Neutrophil (primary cell): ENCODE measurements at regions not wholly inside any gene's neighbourhood (a gene's known extent, or its start where the extent isn't known, plus 50 kb on each side); places are given as distances from the start of the nearest gene placed in this dataset.

Experiments used
- H3K27ac ChIP-seq: fragments of 200-600 bp; sonication (generic); 2 replicates; pipeline ENCODE4 v1.5.1; 2016; ENCODE audit warnings: mild to moderate bottlenecking, moderate library complexity
- H3K27me3 ChIP-seq: fragments of 200-600 bp; sonication (generic); 2 replicates; pipeline ENCODE4 v1.6.0; 2016; ENCODE audit warnings: mild to moderate bottlenecking
- H3K36me3 ChIP-seq: fragments of 200-600 bp; sonication (generic); 2 replicates; pipeline ENCODE4 v1.5.1; 2017
- H3K4me1 ChIP-seq, 2 experiments: fragments of 200-600 bp in 1 of 2; sonication (generic) in 1 of 2; 1 replicate in 1 of 2; 2 replicates in 1 of 2; pipeline versions ENCODE4 v1.5.1 to v1.6.1; 2013 to 2016; ENCODE audit warnings: low read depth in 1 of 2, low read length in 1 of 2, mild to moderate bottlenecking in 1 of 2, moderate library complexity in 1 of 2; ENCODE audit not compliant: control insufficient read depth in 1 of 2, insufficient read depth in 1 of 2
- H3K4me3 ChIP-seq, 2 experiments: fragments of 200-600 bp in 1 of 2; sonication (generic) in 1 of 2; 1 replicate in 1 of 2; 2 replicates in 1 of 2; pipeline ENCODE4 v1.5.1; 2013 to 2016; ENCODE audit warnings: low read depth in 1 of 2, low read length in 1 of 2, mild to moderate bottlenecking in 1 of 2, moderate library complexity in 1 of 2
- H3K9me3 ChIP-seq: fragments of 200-600 bp; sonication (generic); 2 replicates; pipeline ENCODE4 v1.5.1; 2016
- TF ChIP-seq, protein P1 (sequence below): fragments of 200-600 bp; sonication (generic); IDR thresholded peaks from 2 replicates; pipeline ENCODE4 v1.5.1; 2016; ENCODE audit warnings: antibody characterized with exemption

- TF ChIP-seq, protein P1, sequence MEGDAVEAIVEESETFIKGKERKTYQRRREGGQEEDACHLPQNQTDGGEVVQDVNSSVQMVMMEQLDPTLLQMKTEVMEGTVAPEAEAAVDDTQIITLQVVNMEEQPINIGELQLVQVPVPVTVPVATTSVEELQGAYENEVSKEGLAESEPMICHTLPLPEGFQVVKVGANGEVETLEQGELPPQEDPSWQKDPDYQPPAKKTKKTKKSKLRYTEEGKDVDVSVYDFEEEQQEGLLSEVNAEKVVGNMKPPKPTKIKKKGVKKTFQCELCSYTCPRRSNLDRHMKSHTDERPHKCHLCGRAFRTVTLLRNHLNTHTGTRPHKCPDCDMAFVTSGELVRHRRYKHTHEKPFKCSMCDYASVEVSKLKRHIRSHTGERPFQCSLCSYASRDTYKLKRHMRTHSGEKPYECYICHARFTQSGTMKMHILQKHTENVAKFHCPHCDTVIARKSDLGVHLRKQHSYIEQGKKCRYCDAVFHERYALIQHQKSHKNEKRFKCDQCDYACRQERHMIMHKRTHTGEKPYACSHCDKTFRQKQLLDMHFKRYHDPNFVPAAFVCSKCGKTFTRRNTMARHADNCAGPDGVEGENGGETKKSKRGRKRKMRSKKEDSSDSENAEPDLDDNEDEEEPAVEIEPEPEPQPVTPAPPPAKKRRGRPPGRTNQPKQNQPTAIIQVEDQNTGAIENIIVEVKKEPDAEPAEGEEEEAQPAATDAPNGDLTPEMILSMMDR: no peak
- Histone ChIP-seq H3K4me1 (peaks cover 7 to 9% of the 10 kb centered on the region in 2 experiments), H3K36me3 (no peaks in the 10 kb centered on the region), H3K27me3 (no peaks in the 10 kb centered on the region), H3K9me3 (no peaks in the 10 kb centered on the region), H3K27ac (no peak overlapping the region), H3K4me3 (no peak overlapping the region)
Observed at GRCh38 chr1:173112129-173112528, 61.4 kb upstream of the TNFSF18 start.

GRCh38 chr1:173107696-173108095 is 57.0 kb upstream of the TNFSF18 start:
- Histone ChIP-seq H3K9me3 (peaks cover 3% of the 10 kb centered on the region), H3K4me1 (peaks cover 7 to 9% of the 10 kb centered on the region in 2 experiments), H3K36me3 (no peaks in the 10 kb centered on the region), H3K27me3 (no peaks in the 10 kb centered on the region), H3K4me3 (no peak overlapping the region), H3K27ac (no peak overlapping the region)
- TF ChIP-seq, protein P1: no peak

DNA sequence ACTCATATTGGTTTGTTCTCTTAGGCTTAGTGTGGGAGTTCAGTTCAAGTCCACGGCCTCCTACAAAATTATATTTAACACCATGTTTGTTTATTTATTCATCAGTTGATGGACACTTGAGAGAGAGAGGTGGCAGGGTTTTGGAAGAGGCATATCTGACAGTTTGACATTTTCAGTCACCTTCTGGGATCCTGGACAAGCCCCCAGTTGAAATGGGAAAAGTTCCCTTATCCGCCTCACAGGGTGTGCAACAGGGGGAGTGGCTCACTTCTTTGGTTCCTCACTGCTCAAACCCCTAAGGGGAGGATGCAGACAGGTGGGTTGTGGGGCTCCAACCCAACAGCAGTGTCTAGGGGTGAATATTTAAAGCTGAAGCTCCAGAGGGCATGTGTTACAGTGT is 52.3 kb upstream of the TNFSF18 start:
- Histone ChIP-seq H3K27me3 (no peaks in the 10 kb centered on the region), H3K4me3 (no peak overlapping the region), H3K4me1 (no peaks in the 10 kb centered on the region), H3K36me3 (no peaks in the 10 kb centered on the region), H3K9me3 (peaks cover 3% of the 10 kb centered on the region), H3K27ac (no peak overlapping the region)
- TF ChIP-seq, protein P1: no peak

- no peaks in the 10 kb centered on the region for H3K4me1 ChIP-seq
- H3K4me3 ChIP-seq: no peak overlapping the region
- TF ChIP-seq, protein P1: no peak
- no peak overlapping the region for H3K27ac ChIP-seq
- H3K9me3 ChIP-seq: peaks cover 3% of the 10 kb centered on the region
- H3K36me3 ChIP-seq: no peaks in the 10 kb centered on the region
- H3K27me3 ChIP-seq: no peaks in the 10 kb centered on the region
Observed at GRCh38 chr1:173101589-173101988, 50.8 kb upstream of the TNFSF18 start.

- Histone ChIP-seq H3K9me3 (peaks cover 3% of the 10 kb centered on the region), H3K4me3 (no peak overlapping the region), H3K27me3 (no peaks in the 10 kb centered on the region), H3K4me1 (no peaks in the 10 kb centered on the region), H3K36me3 (no peaks in the 10 kb centered on the region), H3K27ac (no peak overlapping the region)
- TF ChIP-seq, protein P1: no peak
Observed at GRCh38 chr1:173100476-173101107, 49.9 kb upstream of the TNFSF18 start.
